Fibroblast of lung (primary cell): ENCODE measurements at regions not wholly inside any gene's neighbourhood (a gene's known extent, or its start where the extent isn't known, plus 50 kb on each side); places are given as distances from the start of the nearest gene placed in this dataset.

Experiments
- CTCF ChIP-seq, 2 donors: IDR thresholded peaks in 1 of 2; conservative IDR thresholded peaks in 1 of 2; 1 replicate in 1 of 2; 2 replicates in 1 of 2; pipeline ENCODE4 v1.5.1; 2011 to 2012; ENCODE audit warnings: low read length in 2 of 2, control low read depth in 1 of 2, inconsistent platforms in 1 of 2, low read depth in 1 of 2, mild to moderate bottlenecking in 1 of 2
- EZH2 ChIP-seq: IDR thresholded peaks from 2 replicates; pipeline ENCODE4 v1.5.1; 2012; ENCODE audit warnings: low read length, control low read depth, mild to moderate bottlenecking; ENCODE audit errors: missing control alignments

GRCh38 chr13:87779426-87779825, 108.3 kb downstream of the SLITRK5 start:
- TF ChIP-seq CTCF (conservative IDR thresholded peaks at IDR 0.05 in 1 of 2, IDR thresholded peaks at IDR 0.05 in 1 of 2; ENCODE audit: low read depth in 1 of 2, low read length in 2 of 2) (no peak), EZH2 (no peak)
